A673 (cell line): ENCODE measurements at regions not wholly inside any gene's neighbourhood (a gene's known extent, or its start where the extent isn't known, plus 50 kb on each side); places are given as distances from the start of the nearest gene placed in this dataset.

Experiments
- BruUV-seq: library from RNA; stranded (reverse); fragments of 400-500 nt; replicated peaks from 2 replicates; lab custom pipeline; 2021; lab: Mats Ljungman, UMichigan
- CTCF ChIA-PET: fragments of 300-600 bp; sonication (Branson Sonifier 250); formaldehyde crosslinking; loops from one replicate; lab custom pipeline; 2022; ENCODE audit warnings: antibody characterized with exemption; lab: Charles Lee
- POLR2A ChIA-PET: fragments of 300-600 bp; sonication (Branson Sonifier 250); formaldehyde crosslinking; loops from one replicate; lab custom pipeline; 2022; ENCODE audit warnings: antibody characterized with exemption; ENCODE audit not compliant: low non-redundant PET; lab: Charles Lee
- DNase-seq: peaks from one replicate; pipeline ENCODE4 v3.0.0-alpha.2; 2015; ENCODE audit warnings: low spot score
- H3K27ac ChIP-seq: fragments of 200-600 bp; sonication (generic); 2 replicates; pipeline ENCODE4 v1.5.1; 2016; ENCODE audit warnings: mixed run types, low read depth, mild to moderate bottlenecking, mixed read lengths, antibody characterized with exemption, low read length; ENCODE audit not compliant: poor library complexity, severe bottlenecking
- H3K27me3 ChIP-seq: fragments of 200-600 bp; sonication (generic); replicated peaks from 2 replicates; pipeline ENCODE4 v1.6.1; 2017; ENCODE audit warnings: mixed run types, low read depth, mild to moderate bottlenecking, mixed read lengths, antibody characterized with exemption, low read length; ENCODE audit not compliant: insufficient read depth, poor library complexity
- H3K36me3 ChIP-seq: fragments of 200-600 bp; sonication (generic); 2 replicates; pipeline ENCODE4 v1.6.1; 2016; ENCODE audit warnings: mixed run types, mild to moderate bottlenecking, mixed read lengths, antibody characterized with exemption, low read length; ENCODE audit not compliant: insufficient read depth, poor library complexity, severe bottlenecking
- H3K4me1 ChIP-seq: fragments of 200-600 bp; sonication (generic); 2 replicates; pipeline ENCODE4 v1.6.1; 2017; ENCODE audit warnings: mixed run types, mild to moderate bottlenecking, mixed read lengths, antibody characterized with exemption, low read length; ENCODE audit not compliant: insufficient read depth, poor library complexity, severe bottlenecking
- H3K4me3 ChIP-seq: fragments of 200-600 bp; sonication (generic); 2 replicates; pipeline ENCODE4 v1.5.1; 2016; ENCODE audit warnings: low read depth, mixed run types, mild to moderate bottlenecking, mixed read lengths, low read length; ENCODE audit not compliant: poor library complexity, severe bottlenecking
- H3K9me3 ChIP-seq: fragments of 200-600 bp; sonication (generic); 2 replicates; pipeline ENCODE4 v1.6.1; 2016; ENCODE audit warnings: mixed run types, low read depth, mild to moderate bottlenecking, mixed read lengths, antibody characterized with exemption, low read length; ENCODE audit not compliant: poor library complexity, severe bottlenecking
- CTCF ChIP-seq: fragments of 300-800, 200-600 bp; sonication (generic); conservative IDR thresholded peaks from 2 replicates; pipeline ENCODE4 v1.5.1; 2017; ENCODE audit warnings: low read depth, mild to moderate bottlenecking, antibody characterized with exemption, low read length, moderate library complexity, mixed read lengths
- EZH2 ChIP-seq: fragments of 200-600 bp; sonication (generic); IDR thresholded peaks from 2 replicates; pipeline ENCODE4 v1.6.1; 2017; ENCODE audit warnings: borderline replicate concordance, low read depth, mild to moderate bottlenecking, mixed read lengths, antibody characterized with exemption, low read length; ENCODE audit not compliant: poor library complexity, severe bottlenecking
- intact Hi-C: fragments of 100-400 bp; cut with micrococcal nuclease; formaldehyde crosslinking; loops from one replicate; pipeline ENCODE4 v1.10.0; 2022; ENCODE audit not compliant: unreplicated experiment

GRCh38 chr3:159662549-159662948, 326.1 kb upstream of the IL12A start:
- Histone ChIP-seq H3K27ac (no peak overlapping the region), H3K4me3 (no peak overlapping the region), H3K36me3 (no peaks in the 10 kb centered on the region), H3K4me1 (no peaks in the 10 kb centered on the region), H3K9me3 (no peaks in the 10 kb centered on the region), H3K27me3 (peaks cover 3% of the 10 kb centered on the region)
- intact Hi-C loops, result no loop called here
- TF ChIP-seq CTCF (no peak), EZH2 (no peak)
- ChIA-PET CTCF (no interaction called here), POLR2A (no interaction called here)
- no TSS peak for BruUV-seq
- DNase-seq, result no peak

- H3K27me3 ChIP-seq, result no peaks in the 10 kb centered on the region
- TF ChIP-seq CTCF (no peak), EZH2 (no peak)
- CTCF ChIA-PET, result no interaction called here
- no peak overlapping the region for H3K27ac ChIP-seq
- H3K9me3 ChIP-seq, result no peaks in the 10 kb centered on the region
- H3K4me3 ChIP-seq, result no peak overlapping the region
- no peaks in the 10 kb centered on the region for H3K4me1 ChIP-seq
- POLR2A ChIA-PET, result interaction anchor here (0.6 kb wide), 1 partner anchor 12 kb away, joined by 4 read pairs; no protein-coding TSS in a partner anchor
- intact Hi-C loops, result no loop called here
- no TSS peak for BruUV-seq
- H3K36me3 ChIP-seq, result no peaks in the 10 kb centered on the region
- no peak for DNase-seq
Measured at GRCh38 chr3:159664006-159664405, 324.6 kb upstream of the IL12A start.

GRCh38 chr3:159664653-159665052, 324.0 kb upstream of the IL12A start:
- no TSS peak for BruUV-seq
- no peak for DNase-seq
- intact Hi-C loops, result no loop called here
- Histone ChIP-seq H3K27me3 (no peaks in the 10 kb centered on the region), H3K4me3 (no peak overlapping the region), H3K9me3 (no peaks in the 10 kb centered on the region), H3K27ac (no peak overlapping the region), H3K4me1 (no peaks in the 10 kb centered on the region), H3K36me3 (no peaks in the 10 kb centered on the region)
- TF ChIP-seq CTCF (no peak), EZH2 (no peak)
- ChIA-PET CTCF (no interaction called here), POLR2A (interaction anchor here (0.6 kb wide), 1 partner anchor 11 kb away, joined by 4 read pairs; no protein-coding TSS in a partner anchor)
